NCI-H510A (cell line): ENCODE measurements at regions not wholly inside any gene's neighbourhood (a gene's known extent, or its start where the extent isn't known, plus 50 kb on each side); places are given as distances from the start of the nearest gene placed in this dataset.

Experiments used
- DNase-seq: peaks from one replicate; lab custom pipeline; 2025; lab: John Stamatoyannopoulos, UW

GRCh38 chr2:129242269-129242668, 737.2 kb upstream of the RAB6C start:
- no peak for DNase-seq

- no peak for DNase-seq
Observed at GRCh38 chr2:129247751-129248150, 731.7 kb upstream of the RAB6C start.

- DNase-seq, result no peak
Observed at GRCh38 chr2:129248198-129248597, 731.3 kb upstream of the RAB6C start.

- DNase-seq, result no peak
Observed at GRCh38 chr2:129252781-129253460, 726.5 kb upstream of the RAB6C start.

GRCh38 chr2:129253461-129253812, 726.0 kb upstream of the RAB6C start:
- no peak for DNase-seq

GRCh38 chr2:129254718-129255117, 724.7 kb upstream of the RAB6C start:
- DNase-seq, result no peak

- DNase-seq, result no peak
Observed at GRCh38 chr2:129255610-129256313, 723.7 kb upstream of the RAB6C start.

GRCh38 chr2:129256642-129257041, 722.8 kb upstream of the RAB6C start:
- DNase-seq, result no peak

GRCh38 chr2:129262934-129263333, 716.5 kb upstream of the RAB6C start:
- no peak for DNase-seq

GRCh38 chr2:129263939-129264338, 715.5 kb upstream of the RAB6C start:
- DNase-seq, result no peak

GRCh38 chr2:129267559-129267958, 711.9 kb upstream of the RAB6C start:
- no peak for DNase-seq

GRCh38 chr2:129273266-129274037, 706.0 kb upstream of the RAB6C start:
- DNase-seq, result no peak

GRCh38 chr2:129274038-129274415, 705.4 kb upstream of the RAB6C start:
- no peak for DNase-seq

- no peak for DNase-seq
Observed at GRCh38 chr2:129274918-129275317, 704.5 kb upstream of the RAB6C start.

GRCh38 chr2:129275706-129276105, 703.8 kb upstream of the RAB6C start:
- no peak for DNase-seq

GRCh38 chr2:129276978-129277584, 702.4 kb upstream of the RAB6C start:
- DNase-seq, result no peak

GRCh38 chr2:129277585-129277981, 701.9 kb upstream of the RAB6C start:
- DNase-seq, result no peak

GRCh38 chr2:129281791-129282530, 697.5 kb upstream of the RAB6C start:
- no peak for DNase-seq

GRCh38 chr2:129285012-129285411, 694.5 kb upstream of the RAB6C start:
- DNase-seq, result no peak

GRCh38 chr2:129293326-129293725, 686.1 kb upstream of the RAB6C start:
- no peak for DNase-seq

- no peak for DNase-seq
Observed at GRCh38 chr2:129296396-129296795, 683.1 kb upstream of the RAB6C start.

GRCh38 chr2:129296806-129297205, 682.7 kb upstream of the RAB6C start:
- no peak for DNase-seq
